GM18507 (cell line): ENCODE measurements at regions not wholly inside any gene's neighbourhood (a gene's known extent, or its start where the extent isn't known, plus 50 kb on each side); places are given as distances from the start of the nearest gene placed in this dataset.

Experiments used
- DNase-seq: peaks from one replicate; pipeline ENCODE4 v3.0.0; 2011; ENCODE audit warnings: low read depth; ENCODE audit not compliant: insufficient read length; ENCODE audit errors: extremely low spot score
- FAIRE-seq: peaks from 2 replicates; lab custom pipeline; 2011; peaks lifted over from hg19 to GRCh38; lab: Jason Lieb, UNC

DNA sequence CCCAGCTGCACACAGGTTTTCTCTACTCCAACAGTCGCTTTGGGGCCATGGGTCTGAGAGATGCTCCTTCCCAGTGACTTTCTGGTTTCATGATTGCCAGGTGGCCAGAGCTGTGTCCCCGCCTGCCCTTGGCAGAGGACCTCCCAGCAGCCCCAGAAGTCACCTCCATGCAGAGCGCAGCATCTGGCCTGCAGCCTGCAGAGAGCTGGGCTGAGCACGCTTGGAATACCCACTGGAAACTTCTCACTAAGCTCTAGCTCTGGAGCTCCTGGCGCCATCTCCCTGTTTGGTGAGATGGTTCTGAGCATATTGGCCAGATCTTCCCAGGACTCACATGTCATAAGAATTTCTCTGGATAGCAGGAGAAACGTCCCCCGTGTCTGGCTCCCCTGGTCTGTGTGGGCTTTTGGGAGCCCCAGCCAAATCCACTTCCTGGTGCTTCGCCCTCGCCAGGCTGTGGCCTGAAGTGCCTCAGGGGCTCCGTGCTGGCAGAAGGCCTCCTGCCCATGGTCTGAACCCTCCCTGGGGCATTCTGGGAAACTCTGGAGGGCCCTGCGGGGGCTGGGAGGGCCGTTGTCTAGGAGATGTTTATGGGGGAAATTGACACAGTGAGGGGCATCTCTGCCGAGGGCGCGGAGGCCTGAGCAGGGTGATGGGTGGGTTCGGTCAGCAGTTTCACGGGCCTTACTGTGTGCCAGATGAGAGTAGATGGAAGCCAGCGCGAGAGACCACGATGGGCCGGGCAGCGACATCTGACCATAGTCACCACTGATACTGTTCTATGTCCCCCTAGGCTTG is 73.2 kb upstream of the CIBAR2 start:
- DNase-seq (no peak), FAIRE-seq (no peak)

DNA sequence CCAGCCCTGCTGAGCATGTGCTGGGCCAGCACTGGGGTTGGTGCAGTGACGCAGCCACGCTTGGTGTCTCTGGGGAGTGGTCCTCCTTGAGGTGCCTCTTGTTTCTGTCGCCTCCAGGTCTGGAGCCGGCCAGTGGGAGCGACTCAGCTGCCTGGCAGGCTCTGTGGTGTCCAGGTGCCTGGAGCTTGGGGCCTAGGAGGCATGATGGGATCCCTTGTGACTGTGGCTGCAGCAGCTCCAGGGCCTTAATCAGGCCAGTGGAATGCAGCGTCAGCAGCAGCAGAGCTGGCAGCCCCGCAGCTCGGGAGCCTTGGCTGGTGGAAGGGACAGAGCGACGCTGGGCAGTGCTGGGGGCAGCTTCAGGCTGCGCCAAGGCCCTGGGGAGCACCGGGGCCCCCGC is 74.7 kb upstream of the CIBAR2 start:
- FAIRE-seq (no peak), DNase-seq (no peak)

DNA sequence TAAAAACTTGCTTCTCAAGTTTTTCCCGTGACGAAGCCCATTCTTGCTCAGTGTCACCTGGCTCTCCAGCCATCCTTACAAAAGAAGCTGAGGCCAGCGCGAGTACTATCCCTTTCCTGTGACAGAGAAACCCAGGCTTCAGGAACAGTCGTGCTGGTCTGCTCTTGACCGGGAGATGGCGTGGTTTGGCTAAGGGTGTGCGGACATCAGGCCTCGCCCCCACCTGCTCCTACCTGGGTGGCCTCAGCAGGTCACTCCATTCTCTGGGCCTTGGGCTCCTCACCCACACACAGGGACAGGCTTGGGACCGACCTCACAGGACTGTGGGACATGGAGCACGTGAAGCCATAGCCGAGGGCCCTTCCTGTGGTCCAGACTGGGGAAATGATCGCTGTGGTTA is 75.2 kb upstream of the CIBAR2 start:
- FAIRE-seq (no peak), DNase-seq (no peak)

DNA sequence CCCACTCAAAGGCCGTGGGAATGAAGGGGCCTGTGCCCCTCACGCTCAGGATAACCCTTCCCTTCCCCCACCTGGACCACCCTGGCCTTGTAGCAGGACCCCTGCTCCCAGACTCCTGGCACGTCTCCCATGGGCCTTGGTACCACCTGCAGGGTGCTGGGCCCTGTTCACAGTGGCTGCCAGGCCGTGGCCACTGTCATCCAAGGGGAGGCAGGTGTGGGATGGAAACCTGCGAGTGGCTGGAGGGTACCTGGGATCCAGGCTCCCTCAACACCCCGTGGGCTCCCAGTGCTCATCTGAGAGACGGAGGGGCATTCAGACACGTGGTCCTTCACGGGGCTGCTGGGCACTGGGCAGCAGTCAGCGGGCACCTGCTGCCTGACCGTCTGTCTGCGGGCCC is 75.6 kb upstream of the CIBAR2 start:
- FAIRE-seq (no peak), DNase-seq (no peak)

- no peak for DNase-seq
- FAIRE-seq: no peak
These were observed 76.8 kb upstream of the CIBAR2 start for GRCh38 chr16:85188822-85189672.

DNA sequence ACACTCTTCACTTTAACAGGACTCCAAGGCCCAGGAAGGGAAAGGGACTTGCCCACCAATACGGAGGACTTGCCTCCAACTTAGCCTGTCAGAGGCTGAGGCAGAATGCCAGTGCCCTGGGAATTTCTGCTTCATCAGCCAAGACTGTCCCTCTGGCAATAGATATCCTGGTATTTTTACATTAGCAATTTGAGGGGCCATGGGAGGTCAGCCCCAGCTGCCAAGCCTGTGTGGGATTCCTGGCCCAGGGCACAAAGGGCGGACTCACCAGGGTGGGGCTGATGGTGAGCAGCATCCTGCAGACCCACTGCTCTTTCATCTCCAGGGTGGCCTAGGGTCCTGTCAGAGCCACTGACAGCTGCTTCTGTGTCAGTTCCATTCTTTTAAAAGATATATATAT is 78.3 kb upstream of the CIBAR2 start:
- FAIRE-seq (no peak), DNase-seq (no peak)

DNA sequence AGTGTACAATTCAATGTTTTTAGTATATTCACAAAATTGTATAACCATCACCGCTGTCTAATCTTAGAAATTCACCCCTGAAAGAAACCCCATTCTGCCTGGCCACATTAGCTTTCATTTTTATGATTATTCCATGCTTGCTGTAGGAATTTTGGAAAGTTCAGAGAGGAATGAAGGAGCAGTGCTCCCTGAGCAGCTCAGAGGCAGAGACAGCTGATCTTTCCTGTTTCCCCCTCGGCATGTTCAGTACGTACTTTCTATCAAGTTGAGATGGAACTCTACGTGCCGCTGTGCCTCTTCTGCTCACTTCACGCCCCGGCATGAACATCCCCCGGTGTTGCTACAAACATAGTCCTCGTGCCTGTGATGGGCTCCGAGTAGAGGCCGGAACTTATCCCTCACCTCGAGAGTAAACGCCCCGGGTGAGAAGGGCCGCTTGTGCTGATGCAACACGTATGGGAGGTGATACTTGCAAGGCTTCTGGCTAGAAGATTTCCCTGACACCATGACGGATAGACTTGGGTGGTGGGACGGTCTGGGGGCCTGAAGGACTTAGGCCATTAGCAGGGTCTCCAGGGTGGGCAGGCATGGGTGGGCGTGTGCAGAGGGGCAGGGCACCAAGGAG is 79.2 kb upstream of the CIBAR2 start:
- no peak for FAIRE-seq
- no peak for DNase-seq

DNA sequence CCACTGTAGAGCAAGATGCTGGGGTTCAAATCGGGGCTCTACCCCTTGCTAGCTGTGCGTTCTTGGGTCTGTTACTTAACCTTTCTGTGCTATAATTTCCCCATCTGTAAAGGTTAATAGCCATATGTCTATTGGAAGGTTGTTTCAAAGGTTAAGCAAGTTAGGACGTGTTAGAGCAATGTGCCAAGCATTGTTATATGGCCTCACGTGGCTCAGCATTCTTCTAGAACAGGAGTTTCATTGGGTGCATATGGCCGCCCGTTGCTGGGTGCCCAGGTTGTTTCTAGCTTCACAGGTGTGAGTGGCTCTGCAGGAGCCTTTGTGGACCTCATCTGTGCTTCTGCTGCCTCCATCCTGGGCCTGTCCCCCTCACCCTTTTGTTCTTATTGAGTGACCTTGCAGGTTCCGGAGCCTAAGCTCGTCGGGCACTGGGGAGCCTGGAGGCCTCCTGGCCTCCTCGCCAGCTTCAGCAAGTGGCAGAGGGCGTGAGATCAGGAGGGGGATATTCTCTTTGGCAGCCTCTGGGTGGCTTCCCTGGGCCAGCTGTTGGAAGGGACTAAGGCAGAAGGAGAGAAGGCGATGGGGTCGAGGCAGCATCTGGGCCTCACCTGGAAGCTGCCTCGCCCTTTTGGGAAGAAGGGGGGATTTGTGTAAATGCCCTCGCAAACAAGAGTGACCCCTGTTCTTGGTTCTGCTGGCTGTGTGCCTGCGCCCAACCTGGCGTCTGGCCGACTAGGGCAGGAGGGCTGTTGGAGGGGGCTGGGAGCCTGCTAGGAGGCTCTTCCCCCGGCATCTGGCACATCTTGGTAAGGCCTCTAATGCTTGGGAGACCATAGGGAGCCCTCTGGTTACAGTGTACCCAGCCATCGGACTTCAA is 80.2 kb upstream of the CIBAR2 start:
- FAIRE-seq: no peak
- no peak for DNase-seq

DNA sequence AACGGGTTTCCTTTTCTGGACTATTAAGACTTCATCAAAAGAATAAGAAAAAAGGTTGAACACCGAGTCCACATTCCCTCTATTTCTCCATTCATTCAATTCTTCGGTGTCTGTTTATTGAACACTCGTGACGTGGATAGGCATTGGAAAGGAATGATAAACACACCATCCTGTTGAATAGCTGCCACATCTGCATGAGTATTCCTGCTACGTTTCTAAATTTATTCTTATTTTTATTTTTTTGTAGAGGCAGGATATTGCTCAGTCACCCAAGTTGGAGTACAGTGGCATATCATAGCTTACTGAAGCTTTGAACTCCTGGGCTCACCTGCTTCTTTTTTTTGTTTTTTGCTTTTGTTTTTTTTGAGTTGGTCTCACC is 80.8 kb upstream of the CIBAR2 start:
- no peak for FAIRE-seq
- DNase-seq: no peak

DNA sequence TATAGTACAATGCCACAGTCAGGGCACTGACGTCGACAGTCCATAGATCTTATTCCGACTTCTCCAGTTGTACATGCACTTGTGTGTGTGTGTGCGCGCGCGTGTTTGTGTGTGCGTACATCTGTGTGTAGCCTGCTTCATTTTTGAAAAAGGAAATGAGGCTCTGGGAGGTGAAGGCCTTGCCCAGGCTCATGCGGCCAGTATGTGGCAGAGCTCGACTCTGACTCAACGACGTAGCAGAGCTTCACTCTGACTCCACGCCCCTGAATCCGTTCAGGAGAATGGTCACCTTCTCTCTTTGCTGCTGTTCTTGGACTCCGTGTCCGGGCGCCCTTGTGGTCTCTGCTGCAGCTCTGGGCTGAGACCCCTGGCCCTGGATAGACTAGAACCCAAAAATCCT is 81.6 kb upstream of the CIBAR2 start:
- DNase-seq: no peak
- FAIRE-seq: no peak

DNA sequence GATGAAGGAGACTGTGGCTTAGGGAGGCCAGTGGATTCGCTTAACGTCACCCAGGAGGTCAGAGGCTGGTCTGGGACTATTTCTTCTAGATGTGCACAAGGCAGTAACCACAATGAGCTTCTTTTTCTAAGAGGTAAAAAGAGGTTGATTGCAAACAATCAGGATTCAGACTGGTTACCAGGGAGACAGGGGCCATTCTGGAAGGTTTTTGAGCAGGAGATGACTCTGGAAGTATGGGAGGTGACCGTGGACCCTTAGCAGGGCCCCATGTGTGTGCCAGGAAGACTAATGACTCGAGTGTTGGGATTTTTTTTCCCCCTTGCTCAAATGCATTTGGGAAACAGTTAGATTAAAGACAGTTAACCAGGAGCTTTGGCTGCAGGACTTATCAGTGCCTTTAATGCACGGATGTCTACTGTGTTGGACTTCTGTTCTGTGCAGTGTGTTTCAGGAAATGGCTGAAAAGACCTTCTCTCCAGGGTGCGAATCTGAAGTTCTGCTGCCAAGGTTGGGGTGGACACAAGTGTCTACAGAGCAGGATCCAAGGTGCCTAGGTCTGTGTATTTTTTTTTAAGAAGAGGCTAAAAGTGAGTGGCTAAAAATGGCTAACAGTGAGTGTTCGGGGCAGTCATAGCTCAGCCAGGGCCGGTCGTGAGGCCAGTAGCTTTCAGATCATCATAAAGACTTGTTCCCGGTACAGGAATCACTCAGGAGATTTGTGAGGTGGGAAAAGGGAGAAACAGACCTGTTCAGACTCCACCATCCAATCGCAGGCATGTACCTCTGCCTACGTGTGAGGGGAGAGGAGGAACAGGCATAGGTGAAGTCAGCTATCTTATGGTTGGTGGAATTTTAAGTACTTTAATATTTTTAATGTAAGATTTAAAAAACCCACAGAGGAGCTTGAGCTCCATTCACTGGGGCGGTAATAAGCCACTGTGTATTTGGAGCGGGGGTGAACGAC is 82.3 kb upstream of the CIBAR2 start:
- DNase-seq (no peak), FAIRE-seq (no peak)

GRCh38 chr16:85195271-85195647 is 83.0 kb upstream of the CIBAR2 start:
- FAIRE-seq (no peak), DNase-seq (no peak)

DNA sequence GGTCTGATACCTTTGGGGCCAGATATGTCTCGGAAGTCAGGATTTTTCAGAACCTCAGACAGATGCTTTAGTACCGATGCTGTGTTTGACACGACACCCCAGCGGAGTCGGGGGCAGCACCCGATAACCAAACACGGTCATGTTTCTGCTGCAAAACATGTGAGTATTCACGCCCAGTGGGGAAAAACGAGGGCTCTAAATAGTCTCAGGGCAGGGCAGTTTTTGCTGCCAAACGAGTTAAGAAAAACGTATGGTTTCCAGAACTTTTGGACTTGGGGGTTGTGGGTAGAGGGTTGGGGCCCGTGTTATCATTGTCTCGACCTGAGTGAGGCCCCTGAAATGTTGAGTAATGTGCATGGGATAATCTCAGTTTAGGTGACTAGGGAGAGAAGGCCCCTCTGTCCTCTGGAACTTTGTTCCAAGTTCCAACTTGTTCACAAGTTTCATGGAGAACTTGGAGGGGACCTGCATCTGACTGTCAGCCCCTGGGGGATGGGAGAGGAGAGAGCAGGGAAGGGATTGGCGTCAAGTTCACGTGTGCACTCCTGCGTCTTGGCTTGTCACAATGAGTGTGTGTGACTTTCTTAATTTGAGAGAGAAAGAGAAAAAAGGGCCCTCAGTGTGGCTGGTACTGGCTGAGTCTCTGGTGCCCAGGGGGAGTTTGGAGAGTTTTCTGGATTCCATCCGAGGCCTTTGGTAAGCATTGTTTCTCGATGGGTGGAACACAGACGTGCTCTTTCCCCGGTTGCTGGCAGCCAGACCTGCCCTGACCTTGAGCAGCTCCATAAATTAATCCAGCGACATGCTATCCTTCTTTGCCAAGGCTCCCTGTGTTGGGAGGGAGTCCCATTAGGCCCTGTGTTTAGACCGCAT is 83.9 kb upstream of the CIBAR2 start:
- no peak for DNase-seq
- no peak for FAIRE-seq

GRCh38 chr16:85196976-85197375 is 84.7 kb upstream of the CIBAR2 start:
- FAIRE-seq (no peak), DNase-seq (no peak)

DNA sequence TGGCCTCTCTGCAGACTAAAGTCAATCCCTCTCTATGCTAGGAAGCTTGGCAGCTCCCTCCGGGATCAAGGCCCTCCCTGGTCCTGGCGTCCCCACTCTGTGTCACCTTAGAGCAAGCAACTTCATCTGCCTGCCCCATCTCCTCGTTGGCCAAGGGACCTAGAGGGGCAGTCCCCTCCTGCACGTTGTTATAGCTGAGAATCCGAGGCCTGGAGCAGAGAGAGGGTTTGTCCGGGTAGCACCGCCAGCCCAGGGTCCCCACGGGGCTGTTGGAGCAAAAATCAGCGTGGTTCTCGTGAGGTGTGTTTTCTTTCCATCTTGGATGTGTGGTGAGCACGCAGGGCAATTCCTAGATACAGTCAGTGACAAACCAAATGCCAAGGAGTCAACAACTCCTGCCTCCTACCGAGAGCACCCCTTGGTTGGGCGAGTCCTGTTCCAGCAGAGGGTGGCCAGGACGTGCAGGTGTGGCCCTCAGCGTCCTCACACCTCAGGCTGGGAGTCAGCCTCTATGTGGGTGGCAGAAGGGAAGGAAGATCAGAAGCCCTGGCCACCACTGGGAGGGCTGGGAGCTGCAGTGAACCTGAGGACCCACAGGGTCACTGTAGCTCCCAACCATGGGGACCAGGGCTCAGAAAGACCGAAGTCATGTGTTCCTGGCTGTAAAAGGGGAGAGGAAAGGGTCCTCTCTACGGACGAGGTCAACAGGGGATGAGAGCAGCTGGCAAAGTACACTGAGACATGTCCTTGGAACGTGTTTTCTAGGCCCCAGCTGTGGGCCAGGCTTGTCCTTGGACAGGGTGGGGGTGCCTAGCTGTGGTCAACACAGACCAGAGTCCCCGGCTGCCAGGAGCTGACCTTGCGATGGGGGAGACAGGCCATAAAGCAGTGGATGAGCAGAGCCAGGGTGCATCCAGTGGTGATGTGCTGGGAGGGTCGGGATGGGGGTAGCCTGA is 85.6 kb upstream of the CIBAR2 start:
- DNase-seq (no peak), FAIRE-seq (no peak)

GRCh38 chr16:85199069-85199725 is 86.9 kb upstream of the CIBAR2 start:
- FAIRE-seq (no peak), DNase-seq (no peak)
